ENCODE measurements at regions not wholly inside any gene's neighbourhood (a gene's known extent, or its start where the extent isn't known, plus 50 kb on each side); places are given as distances from the start of the nearest gene placed in this dataset.
"Not testable (repeated sequence)": the region's sequence is repeated elsewhere in the genome, so short reads cannot be mapped to it uniquely, and the experiment has no call there.

DNA sequence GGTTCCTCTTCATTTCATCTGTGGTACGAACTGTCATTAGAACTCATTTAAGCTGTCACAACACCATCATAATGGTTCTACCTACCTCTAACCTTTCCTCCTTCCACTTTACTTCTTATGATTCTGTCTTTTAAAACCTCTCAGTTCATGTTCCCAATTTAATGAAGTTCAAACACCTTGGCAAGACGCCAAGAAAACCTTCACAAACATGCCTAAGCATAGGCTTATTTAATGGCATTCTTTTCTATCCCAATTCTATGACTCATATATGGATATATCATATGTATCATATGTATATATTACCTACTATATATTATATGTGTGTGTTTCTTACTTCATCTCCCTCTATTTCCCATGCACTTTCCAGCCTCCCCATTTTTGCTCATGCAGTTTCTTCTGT is 283.4 kb upstream of the TBX18 start:
- no peak for DNase-seq (ENCODE audit: low read depth, low spot score)
- TF ChIP-seq, protein P1, sequence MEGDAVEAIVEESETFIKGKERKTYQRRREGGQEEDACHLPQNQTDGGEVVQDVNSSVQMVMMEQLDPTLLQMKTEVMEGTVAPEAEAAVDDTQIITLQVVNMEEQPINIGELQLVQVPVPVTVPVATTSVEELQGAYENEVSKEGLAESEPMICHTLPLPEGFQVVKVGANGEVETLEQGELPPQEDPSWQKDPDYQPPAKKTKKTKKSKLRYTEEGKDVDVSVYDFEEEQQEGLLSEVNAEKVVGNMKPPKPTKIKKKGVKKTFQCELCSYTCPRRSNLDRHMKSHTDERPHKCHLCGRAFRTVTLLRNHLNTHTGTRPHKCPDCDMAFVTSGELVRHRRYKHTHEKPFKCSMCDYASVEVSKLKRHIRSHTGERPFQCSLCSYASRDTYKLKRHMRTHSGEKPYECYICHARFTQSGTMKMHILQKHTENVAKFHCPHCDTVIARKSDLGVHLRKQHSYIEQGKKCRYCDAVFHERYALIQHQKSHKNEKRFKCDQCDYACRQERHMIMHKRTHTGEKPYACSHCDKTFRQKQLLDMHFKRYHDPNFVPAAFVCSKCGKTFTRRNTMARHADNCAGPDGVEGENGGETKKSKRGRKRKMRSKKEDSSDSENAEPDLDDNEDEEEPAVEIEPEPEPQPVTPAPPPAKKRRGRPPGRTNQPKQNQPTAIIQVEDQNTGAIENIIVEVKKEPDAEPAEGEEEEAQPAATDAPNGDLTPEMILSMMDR (IDR thresholded peaks at IDR 0.05; ENCODE audit: insufficient read depth, low read length, missing control alignments), result no peak
- ChIA-PET POLR2A (no interaction called here), CTCF (no interaction called here)
- H3K4me3 ChIP-seq (ENCODE audit: low read depth, low read length), result no peak overlapping the region

DNA sequence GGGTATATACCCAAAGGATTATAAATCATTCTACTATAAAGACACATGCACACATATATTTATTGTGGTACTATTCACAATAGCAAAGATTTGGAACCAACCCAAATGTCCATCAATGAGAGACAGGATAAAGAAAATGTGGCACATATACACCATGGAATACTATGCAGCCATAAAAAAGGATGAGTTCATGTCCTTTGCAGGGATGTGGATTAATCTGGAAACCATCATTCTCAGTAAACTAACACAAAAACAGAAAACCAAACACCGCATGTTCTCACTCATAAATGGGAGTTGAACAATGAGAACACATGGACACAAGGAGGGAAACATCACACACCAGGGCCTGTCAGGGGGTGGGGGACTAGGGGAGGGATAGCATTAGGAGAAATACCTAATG is 281.4 kb upstream of the TBX18 start:
- POLR2A ChIA-PET; CTCF ChIA-PET; DNase-seq (ENCODE audit: low read depth, low spot score); H3K4me3 ChIP-seq (ENCODE audit: low read depth, low read length): not testable (repeated sequence)

DNA sequence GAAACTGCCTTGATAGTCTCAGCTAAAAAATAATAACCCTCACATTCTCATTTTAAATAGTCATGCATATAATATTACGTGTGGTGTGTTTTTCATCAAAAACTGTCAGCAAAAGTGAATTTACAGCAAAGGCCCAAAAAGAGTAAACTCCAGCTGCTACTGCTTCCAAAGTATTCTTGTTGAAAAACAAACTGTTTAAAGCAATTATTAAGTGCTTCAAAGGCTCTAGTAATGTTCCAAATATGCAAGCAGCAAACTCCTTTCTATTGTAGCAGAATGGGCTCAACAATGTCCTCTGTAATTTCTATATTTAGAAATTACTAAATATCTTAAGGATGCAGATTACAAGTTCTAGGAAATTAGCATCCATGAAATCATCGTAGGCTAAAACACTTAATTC is 280.0 kb upstream of the TBX18 start:
- no peak overlapping the region for H3K4me3 ChIP-seq (ENCODE audit: low read depth, low read length)
- no peak for DNase-seq (ENCODE audit: low read depth, low spot score)
- CTCF ChIA-PET, result interaction anchor here (0.6 kb wide), 1 partner anchor 74 kb away, joined by 3 read pairs; no protein-coding TSS in a partner anchor
- POLR2A ChIA-PET, result no interaction called here
- TF ChIP-seq, protein P1 (IDR thresholded peaks at IDR 0.05; ENCODE audit: insufficient read depth, low read length, missing control alignments), result no peak

DNA sequence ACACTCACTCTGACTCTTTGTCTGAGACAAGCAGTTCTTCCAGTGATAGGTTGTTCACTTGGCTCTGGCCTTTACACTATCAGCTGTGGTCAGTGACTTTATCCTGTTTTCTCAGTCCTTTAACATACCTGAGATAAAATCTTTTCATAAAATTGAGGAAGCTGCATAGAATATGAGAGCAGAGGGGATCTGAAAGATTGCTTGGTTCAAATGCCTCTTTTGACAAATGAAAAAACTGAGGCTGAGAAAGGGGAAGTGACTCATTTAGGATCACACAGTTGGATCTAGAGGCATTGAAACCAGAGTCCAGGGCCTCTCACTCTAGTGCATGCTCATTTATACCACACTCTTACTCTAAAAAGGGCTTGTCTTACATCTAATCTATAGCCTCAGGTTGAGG is 277.0 kb upstream of the TBX18 start:
- no peak for DNase-seq (ENCODE audit: low read depth, low spot score)
- TF ChIP-seq, protein P1 (IDR thresholded peaks at IDR 0.05; ENCODE audit: insufficient read depth, low read length, missing control alignments), result no peak
- CTCF ChIA-PET, result no interaction called here
- no peak overlapping the region for H3K4me3 ChIP-seq (ENCODE audit: low read depth, low read length)
- POLR2A ChIA-PET, result no interaction called here

DNA sequence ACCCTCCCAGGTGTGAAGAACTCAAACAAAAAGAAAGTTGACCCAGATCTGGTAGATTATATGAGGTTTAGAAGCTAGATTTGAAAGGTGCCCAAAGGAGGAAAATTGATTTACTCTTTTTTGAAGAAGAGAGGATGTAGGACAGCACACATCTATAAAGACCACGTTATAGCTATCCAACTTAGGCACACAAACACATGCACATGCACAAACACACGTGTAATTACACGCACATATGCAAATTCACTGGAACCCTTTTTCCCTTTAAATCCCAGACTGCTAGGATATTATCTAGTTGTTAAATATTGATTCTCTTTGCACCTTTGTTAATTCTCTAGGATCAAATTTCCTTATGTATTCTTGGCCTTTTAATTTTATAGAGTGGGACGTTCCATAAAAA is 272.8 kb upstream of the TBX18 start:
- TF ChIP-seq, protein P1 (IDR thresholded peaks at IDR 0.05; ENCODE audit: insufficient read depth, low read length, missing control alignments), result no peak
- POLR2A ChIA-PET, result no interaction called here
- no peak overlapping the region for H3K4me3 ChIP-seq (ENCODE audit: low read depth, low read length)
- no peak for DNase-seq (ENCODE audit: low read depth, low spot score)
- CTCF ChIA-PET, result interaction anchor here (1.4 kb wide), 1 partner anchor 11 kb away, joined by 4 read pairs; no protein-coding TSS in a partner anchor

DNA sequence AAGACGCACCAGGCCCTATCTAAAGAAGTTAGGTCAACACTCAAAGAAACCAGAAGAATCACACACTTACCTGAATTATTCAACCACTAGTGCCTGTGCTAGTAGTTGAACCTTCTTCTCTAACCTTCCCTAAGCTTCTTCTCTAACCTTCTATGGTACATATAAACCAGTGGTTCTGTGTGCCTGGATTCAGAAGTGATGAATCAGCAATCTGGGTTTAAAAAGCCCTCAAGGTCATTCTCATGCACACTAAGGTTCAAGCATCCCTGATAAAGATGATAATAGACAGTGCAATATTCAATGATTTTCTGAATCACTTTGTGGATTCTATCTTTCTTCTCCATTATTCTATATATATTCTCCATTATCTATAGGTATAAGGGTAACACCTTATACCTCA is 271.4 kb upstream of the TBX18 start:
- ChIA-PET CTCF (no interaction called here), POLR2A (no interaction called here)
- TF ChIP-seq, protein P1 (IDR thresholded peaks at IDR 0.05; ENCODE audit: insufficient read depth, low read length, missing control alignments), result no peak
- no peak overlapping the region for H3K4me3 ChIP-seq (ENCODE audit: low read depth, low read length)
- no peak for DNase-seq (ENCODE audit: low read depth, low spot score)

DNA sequence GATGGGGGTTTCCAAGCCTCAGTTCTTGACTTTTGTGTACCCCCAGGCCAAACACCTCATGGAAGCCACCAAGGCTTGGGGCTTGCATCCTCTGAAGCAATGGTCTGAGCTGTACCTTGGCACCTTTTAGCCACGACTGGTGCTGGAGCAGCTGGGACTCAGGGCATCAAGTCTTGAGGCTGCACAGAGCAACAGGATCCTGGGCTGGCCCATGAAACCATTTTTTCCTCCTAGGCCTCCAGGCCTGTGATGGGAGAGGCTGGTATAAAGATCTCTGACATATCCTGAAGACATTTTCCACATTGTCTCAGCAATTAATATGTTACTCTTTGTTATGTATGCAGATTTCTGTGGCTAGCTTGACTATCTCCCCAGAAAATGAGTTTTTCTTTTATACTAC is 269.1 kb upstream of the TBX18 start:
- no peak overlapping the region for H3K4me3 ChIP-seq (ENCODE audit: low read depth, low read length)
- TF ChIP-seq, protein P1 (IDR thresholded peaks at IDR 0.05; ENCODE audit: insufficient read depth, low read length, missing control alignments), result no peak
- ChIA-PET CTCF (no interaction called here), POLR2A (no interaction called here)
- no peak for DNase-seq (ENCODE audit: low read depth, low spot score)

All from AG04449 (cell line).